Astrocyte of the spinal cord (primary cell): ENCODE measurements at regions not wholly inside any gene's neighbourhood (a gene's known extent, or its start where the extent isn't known, plus 50 kb on each side); places are given as distances from the start of the nearest gene placed in this dataset.
"Not testable (repeated sequence)": the region's sequence is repeated elsewhere in the genome, so short reads cannot be mapped to it uniquely, and the experiment has no call there.

Experiments used
- DNase-seq: peaks from one replicate; pipeline ENCODE4 v3.0.0; 2011; ENCODE audit warnings: low read depth, low spot score
- H3K4me3 ChIP-seq: 2 replicates; pipeline ENCODE4 v1.5.1; 2011; ENCODE audit warnings: low read depth, mild to moderate bottlenecking, low read length, moderate library complexity
- CTCF ChIP-seq: IDR thresholded peaks from 2 replicates; pipeline ENCODE4 v1.5.1; 2012; ENCODE audit warnings: low read depth, mild to moderate bottlenecking, low read length, inconsistent platforms
- in situ Hi-C: cut with HindIII; loops from 2 replicates; pipeline ENCODE4 v1.10.0; 2017; ENCODE audit warnings: low sequenced_read_pairs

- no peak for DNase-seq
- in situ Hi-C loops: no loop called here
- no peak overlapping the region for H3K4me3 ChIP-seq
- no peak for TF ChIP-seq CTCF
Observed at GRCh38 chr20:22523499-22524392, 60.6 kb downstream of the FOXA2 start.

GRCh38 chr20:22523128-22523498, 61.3 kb downstream of the FOXA2 start:
- no peak for TF ChIP-seq CTCF
- DNase-seq: no peak
- H3K4me3 ChIP-seq: no peak overlapping the region
- in situ Hi-C loops: no loop called here

GRCh38 chr20:22522701-22523100, 61.7 kb downstream of the FOXA2 start:
- no peak overlapping the region for H3K4me3 ChIP-seq
- DNase-seq: no peak
- no peak for TF ChIP-seq CTCF
- in situ Hi-C loops: no loop called here

- DNase-seq, H3K4me3 ChIP-seq, in situ Hi-C loops: not testable (repeated sequence)
Observed at GRCh38 chr20:22521940-22522339, 62.4 kb downstream of the FOXA2 start.

GRCh38 chr20:22520381-22520780, 64.0 kb downstream of the FOXA2 start:
- TF ChIP-seq CTCF: no peak
- H3K4me3 ChIP-seq: no peak overlapping the region
- in situ Hi-C loops: no loop called here
- no peak for DNase-seq

GRCh38 chr20:22515264-22515663, 69.1 kb downstream of the FOXA2 start:
- in situ Hi-C loops: no loop called here
- DNase-seq: no peak
- no peak for TF ChIP-seq CTCF
- no peak overlapping the region for H3K4me3 ChIP-seq

- DNase-seq: no peak
- in situ Hi-C loops: no loop called here
- no peak for TF ChIP-seq CTCF
- H3K4me3 ChIP-seq: no peak overlapping the region
Observed at GRCh38 chr20:22513574-22513973, 70.8 kb downstream of the FOXA2 start.
